HepG2 (cell line): ENCODE measurements at regions not wholly inside any gene's neighbourhood (a gene's known extent, or its start where the extent isn't known, plus 50 kb on each side); places are given as distances from the start of the nearest gene placed in this dataset.

ENCODE experiments used
- ATAC-seq: fragments of 200-7000 bp; cut with Tn5 transposase; 3 replicates; pipeline ENCODE4 v1.9.1; 2020; ENCODE audit warnings: mild to moderate bottlenecking, moderate library complexity
- BruUV-seq: library from RNA; stranded (reverse); fragments of 400-500 nt; replicated peaks from 2 replicates; lab custom pipeline; 2021; lab: Mats Ljungman, UMichigan
- CTCF ChIA-PET: fragments of 300-600 bp; formaldehyde crosslinking; extraction: SDS; loops from one replicate; lab custom pipeline; 2021; ENCODE audit warnings: low total read pairs, inconsistent platforms, low intra/inter-chr PET ratio; lab: Yijun Ruan, JAX
- POLR2A ChIA-PET: fragments of 350-600 bp; sonication (Branson Sonifier 250); formaldehyde crosslinking; loops from one replicate; lab custom pipeline; 2020; ENCODE audit warnings: antibody characterized with exemption, inconsistent platforms; lab: Yijun Ruan, JAX
- DNase-seq: peaks from one replicate; pipeline ENCODE4 v3.0.0-alpha.2; 2015; ENCODE audit warnings: low spot score
- FAIRE-seq: peaks from 3 replicates; lab custom pipeline; 2011; peaks lifted over from hg19 to GRCh38; lab: Jason Lieb, UNC
- H2AFZ ChIP-seq: one replicate; pipeline ENCODE4 v1.6.1; 2011; ENCODE audit warnings: low read length, inconsistent platforms
- H3K27ac ChIP-seq: fragments of 300-600 bp; 3 replicates; pipeline ENCODE4 v1.8.0; 2011; ENCODE audit warnings: mixed run types, mild to moderate bottlenecking, mixed read lengths, low read length, inconsistent platforms; ENCODE audit not compliant: insufficient read depth; ENCODE audit errors: extremely low read length
- H3K27me3 ChIP-seq, 2 experiments: fragments of 200-600 bp in 1 of 2; 2 replicates in 1 of 2; 3 replicates in 1 of 2; pipeline versions ENCODE4 v1.6.0 to v1.8.0; 2011; ENCODE audit warnings: low read length in 2 of 2, mild to moderate bottlenecking in 2 of 2, moderate library complexity in 2 of 2, inconsistent platforms in 1 of 2; ENCODE audit not compliant: insufficient read depth in 2 of 2, control insufficient read depth in 1 of 2
- H3K36me3 ChIP-seq, 2 experiments: fragments of 200-600 bp in 1 of 2; replicated peaks in 1 of 2; 2 replicates in 1 of 2; 3 replicates in 1 of 2; pipeline versions ENCODE4 v1.5.1 to v1.8.0; 2011; ENCODE audit warnings: low read length in 2 of 2, inconsistent platforms in 1 of 2; ENCODE audit not compliant: insufficient read depth in 2 of 2, control insufficient read depth in 1 of 2
- H3K4me1 ChIP-seq: 2 replicates; pipeline ENCODE4 v1.5.1; 2012; ENCODE audit warnings: low read length, inconsistent platforms; ENCODE audit not compliant: insufficient read depth
- H3K4me2 ChIP-seq: 2 replicates; pipeline ENCODE4 v1.6.0; 2011; ENCODE audit warnings: low read depth, low read length, inconsistent platforms
- H3K4me3 ChIP-seq, 3 experiments: fragments of 200-600 bp in 1 of 3; sonication (generic), shearing (Covaris generic) in 1 of 3; replicated peaks in 1 of 3; 2 replicates each; pipeline ENCODE4 v1.5.1; 2011 to 2016; ENCODE audit warnings: low read length in 3 of 3, inconsistent platforms in 2 of 3, low read depth in 2 of 3, mild to moderate bottlenecking in 2 of 3, control low read depth in 1 of 3, mixed read lengths in 1 of 3; ENCODE audit not compliant: insufficient read depth in 1 of 3
- H3K79me2 ChIP-seq: one replicate; pipeline ENCODE4 v1.6.1; 2011; ENCODE audit warnings: low read length, inconsistent platforms; ENCODE audit not compliant: insufficient read depth
- H3K9ac ChIP-seq: 2 replicates; pipeline ENCODE4 v1.6.0; 2011; ENCODE audit warnings: mild to moderate bottlenecking, low read depth, low read length, inconsistent platforms; ENCODE audit not compliant: insufficient read depth
- H3K9me3 ChIP-seq: 2 replicates; pipeline ENCODE4 v1.5.1; 2012; ENCODE audit warnings: mild to moderate bottlenecking, low read length
- H4K20me1 ChIP-seq: 2 replicates; pipeline ENCODE4 v1.6.0; 2011; ENCODE audit warnings: inconsistent platforms, mild to moderate bottlenecking, low read length, moderate library complexity; ENCODE audit not compliant: insufficient read depth
- ADNP ChIP-seq: sonication (generic); formaldehyde crosslinking; IDR thresholded peaks from 2 replicates; pipeline ENCODE4 v1.4.0; 2020; ENCODE audit warnings: missing genetic modification reagents
- BRCA1 ChIP-seq: sonication (generic); formaldehyde crosslinking; IDR thresholded peaks from 2 replicates; pipeline ENCODE4 v1.4.0; 2020; ENCODE audit warnings: missing genetic modification reagents
- CREM ChIP-seq, 2 experiments: sonication (generic) in 1 of 2; formaldehyde crosslinking in 1 of 2; IDR thresholded peaks; 2 replicates each; pipeline versions ENCODE4 v1.4.0 to v1.6.1; 2016 to 2020; ENCODE audit warnings: antibody characterized with exemption in 1 of 2, mild to moderate bottlenecking in 1 of 2, missing genetic modification reagents in 1 of 2
- FOXO1 ChIP-seq: sonication (generic); formaldehyde crosslinking; IDR thresholded peaks from 2 replicates; pipeline ENCODE4 v1.4.0; 2020; ENCODE audit warnings: missing genetic modification reagents
- GRHL1 ChIP-seq: sonication (generic); formaldehyde crosslinking; conservative IDR thresholded peaks from 2 replicates; pipeline ENCODE4 v1.8.0; 2022; ENCODE audit warnings: missing genetic modification reagents
- NCOA1 ChIP-seq: sonication (generic); formaldehyde crosslinking; IDR thresholded peaks from 2 replicates; pipeline ENCODE4 v1.9.0; 2021; ENCODE audit warnings: missing genetic modification reagents
- PHF20 ChIP-seq: sonication (generic); formaldehyde crosslinking; IDR thresholded peaks from 2 replicates; pipeline ENCODE4 v1.5.0; 2020; ENCODE audit warnings: mild to moderate bottlenecking, missing genetic modification reagents
- PLRG1 ChIP-seq: fragments of 450-650 bp; conservative IDR thresholded peaks from 2 replicates; pipeline ENCODE4 v1.6.1; 2016
- SIX1 ChIP-seq: sonication (generic); formaldehyde crosslinking; IDR thresholded peaks from 2 replicates; pipeline ENCODE4 v1.4.0; 2020; ENCODE audit warnings: missing genetic modification reagents, borderline replicate concordance
- SMC3 ChIP-seq: IDR thresholded peaks from 2 replicates; pipeline ENCODE4 v1.6.1; 2011; ENCODE audit warnings: low read length, improper control_type of control experiment
- SMYD3 ChIP-seq: sonication (generic); formaldehyde crosslinking; IDR thresholded peaks from 2 replicates; pipeline ENCODE4 v1.8.1; 2023; ENCODE audit warnings: mild to moderate bottlenecking, missing genetic modification reagents
- SOX13 ChIP-seq, 3 experiments: fragments of 450-650 bp in 1 of 3; sonication (generic) in 1 of 3; formaldehyde crosslinking in 1 of 3; IDR thresholded peaks in 2 of 3; conservative IDR thresholded peaks in 1 of 3; 2 replicates each; pipeline versions ENCODE4 v1.5.0 to v1.6.1; 2016 to 2020; ENCODE audit warnings: antibody characterized with exemption in 1 of 3, mild to moderate bottlenecking in 1 of 3, missing compliant biosample characterization in 1 of 3, missing genetic modification reagents in 1 of 3, moderate library complexity in 1 of 3
- SP5 ChIP-seq: IDR thresholded peaks from 2 replicates; pipeline ENCODE4 v1.6.1; 2016; ENCODE audit warnings: low read depth, borderline replicate concordance
- TOE1 ChIP-seq: sonication (generic); formaldehyde crosslinking; IDR thresholded peaks from 2 replicates; pipeline ENCODE4 v1.4.0; 2020; ENCODE audit warnings: mild to moderate bottlenecking, missing genetic modification reagents
- ZFY ChIP-seq: sonication (generic); formaldehyde crosslinking; IDR thresholded peaks from 2 replicates; pipeline ENCODE4 v1.4.0; 2020; ENCODE audit warnings: missing genetic modification reagents
- ZNF207 ChIP-seq: fragments of 450-650 bp; IDR thresholded peaks from 2 replicates; pipeline ENCODE4 v1.6.1; 2016; ENCODE audit warnings: antibody characterized with exemption, borderline replicate concordance
- ZNF264 ChIP-seq: sonication (generic); formaldehyde crosslinking; IDR thresholded peaks from 2 replicates; pipeline ENCODE4 v1.4.0; 2020; ENCODE audit warnings: missing genetic modification reagents
- ZNF44 ChIP-seq: sonication (generic); formaldehyde crosslinking; IDR thresholded peaks from 2 replicates; pipeline ENCODE4 v1.5.1; 2020; ENCODE audit warnings: mild to moderate bottlenecking, missing genetic modification reagents
- ZNF484 ChIP-seq: sonication (generic); formaldehyde crosslinking; IDR thresholded peaks from 2 replicates; pipeline ENCODE4 v1.5.1; 2020; ENCODE audit warnings: mild to moderate bottlenecking, low read depth, missing genetic modification reagents, borderline replicate concordance
- ZNF615 ChIP-seq: sonication (generic); formaldehyde crosslinking; IDR thresholded peaks from 2 replicates; pipeline ENCODE4 v1.5.0; 2020; ENCODE audit warnings: mild to moderate bottlenecking, missing genetic modification reagents, borderline replicate concordance
- ZNF850 ChIP-seq: sonication (generic); formaldehyde crosslinking; conservative IDR thresholded peaks from 2 replicates; pipeline ENCODE4 v1.9.0; 2021; ENCODE audit warnings: mild to moderate bottlenecking, missing genetic modification reagents
- ZNF879 ChIP-seq: sonication (generic); formaldehyde crosslinking; IDR thresholded peaks from 2 replicates; pipeline ENCODE4 v1.8.1; 2023; ENCODE audit warnings: missing genetic modification reagents
- WGBS: methylation state at CpG from one replicate; pipeline ENCODE4 v1.1.6; 2017; ENCODE audit warnings: low lambda C conversion rate; 5-methylcytosine and 5-hydroxymethylcytosine counted together
- in situ Hi-C: cut with HindIII; loops from 2 replicates; pipeline ENCODE4 v1.10.0; 2017; ENCODE audit warnings: low pct_unique_long_range_greater_than_20kb; ENCODE audit not compliant: extremely low pct_ligation_motif_present
- intact Hi-C: fragments of 100-400 bp; cut with micrococcal nuclease; formaldehyde crosslinking; loops from one replicate; pipeline ENCODE4 v1.10.0; 2022; ENCODE audit not compliant: unreplicated experiment

GRCh38 chr22:42203609-42204008, 66.8 kb downstream of the TCF20 start:
- Histone ChIP-seq H3K4me2 (no peak overlapping the region), H3K36me3 (peaks cover 6 to 28% of the 10 kb centered on the region in 2 experiments; a peak in 4 of 5 replicates), H3K9ac (no peak overlapping the region), H3K27me3 (no peaks in the 10 kb centered on the region), H3K79me2 (peaks cover 44% of the 10 kb centered on the region), H3K4me1 (no peaks in the 10 kb centered on the region), H3K27ac (no peak overlapping the region), H3K4me3 (no peak overlapping the region), H4K20me1 (peaks cover 6% of the 10 kb centered on the region; the same call in 1 of the 2 replicates), H2AFZ (no peak overlapping the region), H3K9me3 (no peaks in the 10 kb centered on the region)
- DNase-seq (no peak), ATAC-seq (no peak), FAIRE-seq (no peak)
- CTCF ChIA-PET: no interaction called here
- in situ Hi-C loops (no loop called here), intact Hi-C loops (no loop called here)
- BruUV-seq: no TSS peak
- POLR2A ChIA-PET: no interaction called here
- TF ChIP-seq ZFY (CRISPR knock-in tag) (no peak), ZNF484 (CRISPR knock-in tag) (no peak), PLRG1 (no peak), SIX1 (no peak), ZNF850 (CRISPR knock-in tag) (no peak), NCOA1 (CRISPR knock-in tag) (no peak), BRCA1 (CRISPR knock-in tag) (no peak), ZNF264 (CRISPR knock-in tag) (no peak)
- WGBS: 100% methylated on average over 2 of the region's 2 CpGs

GRCh38 chr22:42202669-42203068, 67.8 kb downstream of the TCF20 start:
- H3K9me3 ChIP-seq: no peaks in the 10 kb centered on the region
- H3K4me1 ChIP-seq: no peaks in the 10 kb centered on the region
- CTCF ChIA-PET: no interaction called here
- H3K27ac ChIP-seq: no peak overlapping the region
- no peak overlapping the region for H3K4me3 ChIP-seq
- in situ Hi-C loops (no loop called here), intact Hi-C loops (no loop called here)
- no peak overlapping the region for H3K9ac ChIP-seq
- no peaks in the 10 kb centered on the region for H3K27me3 ChIP-seq
- H3K36me3 ChIP-seq: peaks cover 4 to 33% of the 10 kb centered on the region in 2 experiments; a peak in 4 of 5 replicates
- no peak overlapping the region for H2AFZ ChIP-seq
- 96% methylated on average over 6 of the region's 6 CpGs for WGBS
- no peak overlapping the region for H3K4me2 ChIP-seq
- FAIRE-seq (no peak), DNase-seq (no peak), ATAC-seq (no peak)
- POLR2A ChIA-PET: no interaction called here
- no TSS peak for BruUV-seq
- peaks cover 48% of the 10 kb centered on the region for H3K79me2 ChIP-seq
- peaks cover 13% of the 10 kb centered on the region; the same call in 1 of the 2 replicates for H4K20me1 ChIP-seq
- no peak for TF ChIP-seq ZNF44
- no peak for TF ChIP-seq SOX13 (IDR thresholded peaks at IDR 0.05)
- no peak for TF ChIP-seq SOX13 (CRISPR knock-in tag; conservative IDR thresholded peaks at IDR 0.05 in 1 of 2, IDR thresholded peaks at IDR 0.05 in 1 of 2)
- TF ChIP-seq SP5 (CRISPR knock-in tag): no peak
- TF ChIP-seq PHF20 (CRISPR knock-in tag): no peak
- no peak for TF ChIP-seq TOE1
- no peak for TF ChIP-seq ADNP (CRISPR knock-in tag)
- no peak for TF ChIP-seq SMYD3 (CRISPR knock-in tag)
- TF ChIP-seq ZNF207: no peak
- TF ChIP-seq CREM (IDR thresholded peaks at IDR 0.05): no peak
- TF ChIP-seq CREM (CRISPR knock-in tag; IDR thresholded peaks at IDR 0.05): no peak
- no peak for TF ChIP-seq SMC3
- no peak for TF ChIP-seq ZNF879 (CRISPR knock-in tag)
- TF ChIP-seq FOXO1 (CRISPR knock-in tag): no peak
- no peak for TF ChIP-seq ZNF615 (CRISPR knock-in tag)
- no peak for TF ChIP-seq GRHL1
